Nephron (organoid): ENCODE measurements at regions not wholly inside any gene's neighbourhood (a gene's known extent, or its start where the extent isn't known, plus 50 kb on each side); places are given as distances from the start of the nearest gene placed in this dataset.

Experiments
- H3K27ac Mint-ChIP-seq, 3 experiments: 2 replicates each; pipeline ENCODE4 v1.8.0; 2020; ENCODE audit warnings: mixed read lengths in 3 of 3, mild to moderate bottlenecking in 2 of 3, moderate library complexity in 1 of 3
- H3K27me3 Mint-ChIP-seq: 2 replicates; pipeline ENCODE4 v1.8.0; 2021; ENCODE audit warnings: low read depth, mild to moderate bottlenecking, moderate library complexity, mixed read lengths
- H3K36me3 Mint-ChIP-seq: 2 replicates; pipeline ENCODE4 v1.8.0; 2020; ENCODE audit warnings: low read depth, mixed read lengths
- H3K4me1 Mint-ChIP-seq: 2 replicates; pipeline ENCODE4 v1.8.0; 2020; ENCODE audit warnings: mixed read lengths
- H3K4me3 Mint-ChIP-seq, 3 experiments: 2 replicates each; pipeline ENCODE4 v1.8.0; 2020; ENCODE audit warnings: mild to moderate bottlenecking in 3 of 3, mixed read lengths in 3 of 3, moderate library complexity in 2 of 3
- H3K9me3 Mint-ChIP-seq: 2 replicates; pipeline ENCODE4 v1.8.0; 2020; ENCODE audit warnings: mixed read lengths
- CTCF ChIP-seq, 3 experiments: fragments of 200-600 bp; sonication (generic); IDR thresholded peaks; one replicate each; pipeline ENCODE4 v1.5.0; 2021; ENCODE audit warnings: antibody characterized with exemption in 3 of 3; ENCODE audit not compliant: unreplicated experiment in 3 of 3

GRCh38 chr1:102365071-102365470, 368.3 kb upstream of the OLFM3 start:
- H3K27me3 Mint-ChIP-seq = no peaks in the 10 kb centered on the region
- no peak overlapping the region for H3K4me3 Mint-ChIP-seq
- H3K4me1 Mint-ChIP-seq = no peaks in the 10 kb centered on the region
- H3K27ac Mint-ChIP-seq = no peak overlapping the region
- H3K9me3 Mint-ChIP-seq = no peaks in the 10 kb centered on the region
- no peaks in the 10 kb centered on the region for H3K36me3 Mint-ChIP-seq
- no peak for TF ChIP-seq CTCF (IDR thresholded peaks at IDR 0.05; ENCODE audit: unreplicated experiment in 3 of 3)

- Mint-ChIP-seq H3K4me3 (no peak overlapping the region), H3K9me3 (no peaks in the 10 kb centered on the region), H3K27ac (no peak overlapping the region), H3K27me3 (no peaks in the 10 kb centered on the region), H3K36me3 (no peaks in the 10 kb centered on the region), H3K4me1 (no peaks in the 10 kb centered on the region)
- TF ChIP-seq CTCF (IDR thresholded peaks at IDR 0.05; ENCODE audit: unreplicated experiment in 3 of 3) = no peak
Observed at GRCh38 chr1:102336602-102337001, 339.9 kb upstream of the OLFM3 start.

- no peak for TF ChIP-seq CTCF (IDR thresholded peaks at IDR 0.05; ENCODE audit: unreplicated experiment in 3 of 3)
- Mint-ChIP-seq H3K9me3 (peaks cover 4% of the 10 kb centered on the region), H3K4me1 (no peaks in the 10 kb centered on the region), H3K36me3 (no peaks in the 10 kb centered on the region), H3K27ac (no peak overlapping the region), H3K4me3 (no peak overlapping the region), H3K27me3 (no peaks in the 10 kb centered on the region)
Observed at GRCh38 chr1:102318104-102318806, 321.5 kb upstream of the OLFM3 start.

GRCh38 chr1:102315096-102315495, 318.4 kb upstream of the OLFM3 start:
- Mint-ChIP-seq H3K27ac (no peak overlapping the region), H3K36me3 (no peaks in the 10 kb centered on the region), H3K9me3 (peaks cover 10% of the 10 kb centered on the region), H3K4me3 (no peak overlapping the region), H3K27me3 (no peaks in the 10 kb centered on the region), H3K4me1 (no peaks in the 10 kb centered on the region)
- TF ChIP-seq CTCF (IDR thresholded peaks at IDR 0.05; ENCODE audit: unreplicated experiment in 3 of 3) = no peak

GRCh38 chr1:102296116-102296515, 299.4 kb upstream of the OLFM3 start:
- Mint-ChIP-seq H3K4me3 (no peak overlapping the region), H3K27me3 (no peaks in the 10 kb centered on the region), H3K9me3 (peaks cover 4% of the 10 kb centered on the region), H3K4me1 (no peaks in the 10 kb centered on the region), H3K27ac (no peak overlapping the region), H3K36me3 (no peaks in the 10 kb centered on the region)
- TF ChIP-seq CTCF (IDR thresholded peaks at IDR 0.05; ENCODE audit: unreplicated experiment in 3 of 3) = no peak

GRCh38 chr1:102282955-102283354, 286.2 kb upstream of the OLFM3 start:
- Mint-ChIP-seq H3K27ac (no peak overlapping the region), H3K27me3 (no peaks in the 10 kb centered on the region), H3K36me3 (no peaks in the 10 kb centered on the region), H3K4me1 (no peaks in the 10 kb centered on the region), H3K9me3 (peaks cover 15% of the 10 kb centered on the region), H3K4me3 (no peak overlapping the region)
- no peak for TF ChIP-seq CTCF (IDR thresholded peaks at IDR 0.05; ENCODE audit: unreplicated experiment in 3 of 3)
